ENCODE measurements at regions not wholly inside any gene's neighbourhood (a gene's known extent, or its start where the extent isn't known, plus 50 kb on each side); places are given as distances from the start of the nearest gene placed in this dataset.

DNA sequence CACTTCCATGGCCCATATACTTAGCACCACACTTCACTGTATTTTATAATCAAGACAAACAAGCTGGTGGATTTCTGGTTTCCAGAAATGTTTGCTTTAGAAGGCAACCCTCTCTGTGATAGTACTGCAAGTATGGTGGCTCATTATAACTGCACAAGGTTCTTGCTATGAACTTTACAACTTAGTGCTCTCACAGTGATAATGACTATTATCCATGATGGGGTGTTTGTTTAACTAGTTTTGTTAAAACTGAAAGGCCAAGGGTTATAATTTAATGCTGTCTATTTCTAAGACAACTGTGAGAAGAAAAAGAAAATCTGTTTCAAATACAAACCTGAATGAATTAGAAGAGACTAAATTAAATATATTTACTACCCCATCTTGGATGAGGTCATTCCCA lies 903.2 kb downstream of the ADGRL2 start:
- H3K27me3 ChIP-seq, result no peaks in the 10 kb centered on the region
- intact Hi-C loops (cut with DNase I), result no loop called here
- no peaks in the 10 kb centered on the region for H3K36me3 ChIP-seq (replicated peaks in 1 of 2)
- H3K27ac ChIP-seq, result no peak overlapping the region
- no peak overlapping the region for H3K4me3 ChIP-seq
- TF ChIP-seq, protein P1, sequence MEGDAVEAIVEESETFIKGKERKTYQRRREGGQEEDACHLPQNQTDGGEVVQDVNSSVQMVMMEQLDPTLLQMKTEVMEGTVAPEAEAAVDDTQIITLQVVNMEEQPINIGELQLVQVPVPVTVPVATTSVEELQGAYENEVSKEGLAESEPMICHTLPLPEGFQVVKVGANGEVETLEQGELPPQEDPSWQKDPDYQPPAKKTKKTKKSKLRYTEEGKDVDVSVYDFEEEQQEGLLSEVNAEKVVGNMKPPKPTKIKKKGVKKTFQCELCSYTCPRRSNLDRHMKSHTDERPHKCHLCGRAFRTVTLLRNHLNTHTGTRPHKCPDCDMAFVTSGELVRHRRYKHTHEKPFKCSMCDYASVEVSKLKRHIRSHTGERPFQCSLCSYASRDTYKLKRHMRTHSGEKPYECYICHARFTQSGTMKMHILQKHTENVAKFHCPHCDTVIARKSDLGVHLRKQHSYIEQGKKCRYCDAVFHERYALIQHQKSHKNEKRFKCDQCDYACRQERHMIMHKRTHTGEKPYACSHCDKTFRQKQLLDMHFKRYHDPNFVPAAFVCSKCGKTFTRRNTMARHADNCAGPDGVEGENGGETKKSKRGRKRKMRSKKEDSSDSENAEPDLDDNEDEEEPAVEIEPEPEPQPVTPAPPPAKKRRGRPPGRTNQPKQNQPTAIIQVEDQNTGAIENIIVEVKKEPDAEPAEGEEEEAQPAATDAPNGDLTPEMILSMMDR (IDR thresholded peaks at IDR 0.05), result no peak
- TF ChIP-seq POLR2A (IDR thresholded peaks at IDR 0.05), result no peak
- no peaks in the 10 kb centered on the region for H3K4me1 ChIP-seq (replicated peaks in 1 of 2)
- DNase-seq, result no peak
- H3K9me3 ChIP-seq (replicated peaks in 1 of 3), result no peaks in the 10 kb centered on the region

DNA sequence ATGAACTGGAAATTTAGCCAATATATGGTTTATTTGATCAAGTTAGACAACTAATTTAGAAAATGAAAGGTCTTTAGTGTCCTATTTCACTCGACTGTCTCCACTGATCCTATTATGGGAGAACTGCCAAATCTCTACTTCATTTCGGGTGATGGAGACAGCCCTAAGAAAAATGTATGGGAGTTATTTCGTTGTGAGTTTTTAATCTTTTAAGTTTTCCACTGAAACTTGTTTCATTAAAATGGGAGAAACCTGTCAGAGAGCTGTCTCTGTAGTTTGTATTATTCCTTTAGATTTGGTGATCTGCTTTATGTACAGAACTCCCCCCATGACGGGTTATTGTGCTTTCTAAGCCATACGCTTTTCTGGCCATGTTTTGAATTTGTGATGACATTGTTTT lies 899.7 kb downstream of the ADGRL2 start:
- TF ChIP-seq POLR2A (IDR thresholded peaks at IDR 0.05), result no peak
- TF ChIP-seq, protein P1 (IDR thresholded peaks at IDR 0.05), result no peak
- Histone ChIP-seq H3K27me3 (no peaks in the 10 kb centered on the region), H3K27ac (no peak overlapping the region), H3K4me1 (replicated peaks in 1 of 2) (no peaks in the 10 kb centered on the region), H3K36me3 (replicated peaks in 1 of 2) (no peaks in the 10 kb centered on the region), H3K4me3 (no peak overlapping the region), H3K9me3 (replicated peaks in 1 of 3) (no peaks in the 10 kb centered on the region)
- intact Hi-C loops (cut with DNase I), result no loop called here
- DNase-seq, result no peak
- 83 to 86% (median 83%) methylated on average over 5 of the region's 5 CpGs for WGBS, 4 donors

DNA sequence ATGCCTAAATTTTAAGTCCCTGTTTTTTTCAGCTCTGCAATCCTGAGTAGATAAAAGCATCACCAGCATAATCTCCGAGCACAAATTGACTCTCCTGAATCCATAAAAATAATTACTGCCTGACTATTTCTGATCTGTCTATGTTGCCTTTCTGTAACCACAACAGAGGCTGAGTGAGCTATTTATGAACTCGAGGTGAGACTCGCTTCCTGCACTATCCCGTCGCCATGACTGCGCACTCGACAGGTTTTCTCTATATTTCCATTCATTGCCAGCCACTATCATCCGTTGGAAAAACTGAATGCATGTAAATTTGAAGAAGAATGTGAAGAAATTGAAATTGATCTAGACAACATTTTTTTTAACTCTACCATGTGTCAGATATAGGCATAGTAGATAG lies 897.2 kb downstream of the ADGRL2 start:
- WGBS, 4 donors, result 85 to 88% (median 87%) methylated on average over 8 of the region's 8 CpGs
- Histone ChIP-seq H3K9me3 (replicated peaks in 1 of 3) (no peaks in the 10 kb centered on the region), H3K36me3 (replicated peaks in 1 of 2) (no peaks in the 10 kb centered on the region), H3K4me3 (no peak overlapping the region), H3K27me3 (no peaks in the 10 kb centered on the region), H3K27ac (no peak overlapping the region), H3K4me1 (replicated peaks in 1 of 2) (no peaks in the 10 kb centered on the region)
- no peak for TF ChIP-seq POLR2A (IDR thresholded peaks at IDR 0.05)
- TF ChIP-seq, protein P1 (IDR thresholded peaks at IDR 0.05), result no peak
- no peak for DNase-seq
- intact Hi-C loops (cut with DNase I), result no loop called here

DNA sequence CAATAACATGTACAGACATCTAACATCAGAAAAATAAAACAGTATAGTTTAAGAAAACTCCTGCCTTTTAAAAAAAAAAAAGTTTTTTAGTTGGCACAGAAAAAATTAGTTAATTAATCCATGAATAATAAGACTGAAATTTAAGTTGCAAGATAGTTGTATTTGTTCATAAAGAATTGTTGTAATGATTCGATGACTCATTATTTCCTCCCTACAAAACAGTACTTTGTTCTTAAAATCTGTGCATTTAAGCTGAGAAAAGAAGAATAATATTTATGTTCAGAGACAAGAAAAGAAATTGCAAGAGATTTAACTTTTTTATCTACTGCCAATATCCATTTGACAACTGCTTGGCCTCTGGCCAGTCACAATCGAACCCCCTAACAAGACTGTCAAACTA lies 894.7 kb downstream of the ADGRL2 start:
- no peak for DNase-seq

More for the DNA sequence above, 894.7 kb downstream of the ADGRL2 start:
- intact Hi-C loops (cut with DNase I), result no loop called here
- Histone ChIP-seq H3K27me3 (no peaks in the 10 kb centered on the region), H3K9me3 (replicated peaks in 1 of 3) (no peaks in the 10 kb centered on the region), H3K4me3 (no peak overlapping the region), H3K27ac (no peak overlapping the region), H3K4me1 (replicated peaks in 1 of 2) (no peaks in the 10 kb centered on the region), H3K36me3 (replicated peaks in 1 of 2) (no peaks in the 10 kb centered on the region)
- 11 to 55% (median 48%) methylated on average over 2 of the region's 2 CpGs for WGBS, 4 donors
- TF ChIP-seq, protein P1 (IDR thresholded peaks at IDR 0.05), result no peak
- no peak for TF ChIP-seq POLR2A (IDR thresholded peaks at IDR 0.05)

Data from adrenal gland (tissue), 9 donors.